Right ventricle myocardium superior (tissue), 1 donor: ENCODE measurements at regions not wholly inside any gene's neighbourhood (a gene's known extent, or its start where the extent isn't known, plus 50 kb on each side); places are given as distances from the start of the nearest gene placed in this dataset.
A peak's percentile ranks its signal among the peaks of the same experiment; 100 is the strongest.

Source experiments
- ATAC-seq: fragments of 200-7000 bp; cut with Tn5 transposase; one replicate; pipeline ENCODE4 v1.9.1; 2020; ENCODE audit warnings: mild to moderate bottlenecking; ENCODE audit not compliant: poor library complexity
- DNase-seq: peaks from one replicate; pipeline ENCODE4 v3.0.0-alpha.2; 2020
- intact Hi-C: fragments of 100-400 bp; cut with DNase I; formaldehyde crosslinking; loops from one replicate; pipeline ENCODE4 v1.11.2; 2022
- donor health status: DM: no; HTN: yes; CAD: no; lungs with severe emphysema.

GRCh38 chr10:78817804-78818203, 251.0 kb upstream of the ZMIZ1 start:
- intact Hi-C loops = no loop called here
- DNase-seq (no peak), ATAC-seq (no peak)

DNA sequence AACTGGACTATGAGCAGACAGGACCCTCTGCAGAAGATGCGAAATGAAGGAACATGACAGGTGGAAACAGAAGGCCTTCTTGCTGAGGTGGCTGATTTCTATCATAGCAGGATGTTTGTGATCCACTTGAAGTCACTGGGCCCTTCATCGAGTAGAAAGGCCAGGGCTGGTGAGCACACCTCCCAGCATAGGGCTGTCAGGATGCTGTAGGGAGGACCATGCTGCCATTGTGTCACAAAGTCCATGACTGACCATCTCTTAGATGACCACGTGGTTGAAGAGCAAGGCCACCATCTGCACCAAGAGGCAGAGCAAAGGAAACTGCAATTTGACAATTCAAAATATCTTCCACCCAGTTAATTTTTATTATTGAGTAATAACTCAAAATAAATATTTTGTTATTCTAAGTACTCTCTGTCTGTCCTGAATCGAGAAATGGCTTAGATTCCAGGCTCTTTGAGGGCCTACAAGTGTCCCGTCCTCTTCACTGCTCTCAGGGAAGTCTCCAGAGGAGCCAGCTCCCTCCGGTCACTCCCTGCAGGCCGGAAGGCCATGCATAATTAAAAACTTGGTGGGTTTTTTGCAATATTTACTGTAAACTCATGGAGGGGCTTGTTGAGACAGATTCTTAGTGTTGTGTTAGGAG, 249.3 kb upstream of the ZMIZ1 start:
- DNase-seq = no peak
- intact Hi-C loops = no loop called here
- no peak for ATAC-seq

DNA sequence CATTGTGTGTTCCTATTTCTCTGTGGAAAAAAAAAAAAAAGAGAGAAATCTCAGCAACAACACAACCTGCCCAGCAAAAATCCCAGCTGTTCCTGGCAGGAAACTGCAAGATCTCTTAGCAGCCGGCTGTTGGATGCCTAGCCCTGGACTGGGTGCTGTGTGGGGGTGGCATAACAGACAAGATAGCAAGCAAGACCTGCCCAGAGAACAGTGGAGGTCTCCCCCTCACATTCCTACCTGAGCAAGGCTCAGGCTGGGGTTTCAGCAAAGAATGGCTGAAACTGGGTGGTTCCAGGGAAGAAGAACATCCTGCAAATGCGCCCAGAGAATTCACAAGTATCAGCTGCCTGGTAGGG, 248.8 kb upstream of the ZMIZ1 start:
- ATAC-seq = no peak
- intact Hi-C loops = no loop called here
- no peak for DNase-seq

DNA sequence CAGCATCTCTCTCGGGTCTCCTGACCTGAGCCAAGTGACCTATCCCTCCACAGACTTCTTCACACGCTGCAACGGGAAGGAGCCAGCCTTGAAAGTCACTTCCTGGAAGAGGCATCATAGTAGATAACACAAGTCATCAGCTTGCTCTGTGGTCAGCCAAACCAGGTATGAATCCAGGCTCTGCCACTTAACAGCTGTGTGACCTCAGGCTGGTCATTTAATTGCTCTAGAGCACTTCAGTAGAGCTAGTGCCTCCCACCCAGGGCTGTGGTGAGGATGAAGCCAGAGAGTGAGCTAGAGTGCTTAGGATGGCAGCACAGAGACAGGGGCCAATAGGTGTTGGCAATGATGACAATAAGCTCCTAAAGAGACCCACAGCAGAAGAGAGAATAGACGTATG, 247.7 kb upstream of the ZMIZ1 start:
- no peak for DNase-seq
- intact Hi-C loops = no loop called here
- no peak for ATAC-seq

- no peak for ATAC-seq
- intact Hi-C loops = no loop called here
- no peak for DNase-seq
Measured at GRCh38 chr10:78828647-78829539, 239.9 kb upstream of the ZMIZ1 start.

GRCh38 chr10:78829565-78829964, 239.2 kb upstream of the ZMIZ1 start:
- intact Hi-C loops = no loop called here
- DNase-seq (no peak), ATAC-seq (peak; percentile 32)

GRCh38 chr10:78830062-78830975, 238.4 kb upstream of the ZMIZ1 start:
- no peak for DNase-seq
- intact Hi-C loops = no loop called here
- ATAC-seq = no peak

DNA sequence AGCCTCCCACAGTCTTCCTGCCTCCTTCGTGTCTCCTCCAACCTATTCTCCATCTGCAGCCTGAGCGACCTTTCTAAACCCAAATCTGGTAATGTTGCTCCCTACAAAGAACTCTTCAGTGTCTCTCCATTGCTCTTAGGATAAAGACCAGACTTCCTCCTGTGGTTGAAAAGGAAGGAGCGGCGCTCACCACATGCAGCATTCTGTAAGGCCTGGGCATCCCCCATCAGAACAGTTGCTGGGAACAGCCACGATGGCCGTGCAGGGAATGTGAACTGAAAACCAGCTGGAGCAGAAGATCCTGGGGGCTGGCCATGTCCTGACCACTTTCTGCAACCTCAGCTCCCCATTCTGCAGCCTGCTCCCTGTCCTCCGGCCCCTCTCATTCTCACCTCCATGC, 237.8 kb upstream of the ZMIZ1 start:
- DNase-seq = no peak
- ATAC-seq = peak; percentile 14
- intact Hi-C loops = no loop called here

- intact Hi-C loops = no loop called here
- no peak for DNase-seq
- ATAC-seq = peak; percentile 84
Measured at GRCh38 chr10:78831461-78831860, 237.3 kb upstream of the ZMIZ1 start.

- DNase-seq (no peak), ATAC-seq (no peak)
- intact Hi-C loops = no loop called here
Measured at GRCh38 chr10:78832281-78832680, 236.5 kb upstream of the ZMIZ1 start.

DNA sequence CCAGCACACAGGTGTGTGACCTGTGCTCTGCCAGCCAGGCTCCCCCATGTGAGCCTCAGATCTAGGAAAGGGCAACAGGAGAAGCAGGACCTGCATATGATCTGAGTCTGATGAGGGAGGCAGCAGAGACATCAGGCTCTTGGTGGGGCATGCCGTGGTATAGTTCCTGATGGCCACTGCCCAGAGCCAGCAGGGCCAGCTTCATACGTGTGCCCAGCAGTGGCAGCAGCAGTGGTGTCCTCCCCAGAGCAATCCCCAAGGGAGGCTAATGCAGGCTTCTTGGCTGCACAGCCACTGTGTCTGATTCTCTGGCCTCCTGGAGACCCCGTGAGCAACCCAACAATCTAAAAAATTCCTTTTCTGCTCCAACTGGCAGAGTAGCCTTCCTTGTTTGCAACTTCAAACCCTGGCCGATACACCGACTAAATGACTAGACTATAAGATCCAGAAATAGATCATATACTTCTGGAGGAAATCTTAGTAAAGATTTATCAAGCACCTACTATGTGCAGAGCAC, 230.6 kb upstream of the ZMIZ1 start:
- intact Hi-C loops = no loop called here
- ATAC-seq = no peak
- DNase-seq = no peak

DNA sequence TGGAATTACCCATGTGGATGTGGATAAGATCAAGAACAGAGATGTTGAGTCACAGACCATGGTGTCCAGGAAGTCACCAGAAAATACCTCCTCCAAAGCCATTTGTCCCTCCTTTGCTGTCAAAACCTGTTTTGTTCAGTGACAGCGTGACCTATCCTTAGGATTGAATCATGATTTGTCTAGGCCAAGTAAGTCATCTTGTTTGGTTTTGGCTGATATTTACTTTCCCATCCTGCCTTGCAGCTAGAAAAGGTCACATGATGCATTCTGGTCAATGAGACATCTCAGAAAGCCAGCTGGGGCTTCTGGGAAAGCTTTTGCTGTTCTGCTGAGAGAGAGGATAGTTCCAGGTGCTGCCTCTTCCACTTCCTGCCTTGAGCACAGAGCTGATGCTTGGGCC, 225.3 kb upstream of the ZMIZ1 start:
- ATAC-seq (no peak), DNase-seq (no peak)
- intact Hi-C loops = no loop called here

GRCh38 chr10:78844960-78845607, 223.7 kb upstream of the ZMIZ1 start:
- ATAC-seq (no peak), DNase-seq (no peak)
- intact Hi-C loops = no loop called here

DNA sequence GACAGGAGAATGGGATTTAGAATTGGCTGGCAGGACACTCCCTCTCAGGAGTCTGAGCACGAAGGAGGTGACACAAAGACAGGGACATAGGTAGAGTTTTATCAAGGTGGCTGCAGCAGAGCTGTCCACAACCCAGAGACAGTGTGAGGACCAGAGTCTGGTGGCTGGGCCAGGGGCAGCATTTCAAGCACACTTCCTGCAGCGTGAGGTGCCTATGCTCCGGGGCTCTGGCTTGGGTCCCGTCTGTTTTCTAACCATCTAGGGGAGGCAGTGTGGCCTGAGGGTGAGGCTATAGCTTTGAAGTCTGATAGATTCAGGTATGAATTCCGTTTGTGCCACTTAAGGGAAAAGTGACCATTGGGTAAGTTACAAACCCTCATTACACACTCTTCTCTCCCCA, 222.7 kb upstream of the ZMIZ1 start:
- intact Hi-C loops = no loop called here
- ATAC-seq (no peak), DNase-seq (no peak)

DNA sequence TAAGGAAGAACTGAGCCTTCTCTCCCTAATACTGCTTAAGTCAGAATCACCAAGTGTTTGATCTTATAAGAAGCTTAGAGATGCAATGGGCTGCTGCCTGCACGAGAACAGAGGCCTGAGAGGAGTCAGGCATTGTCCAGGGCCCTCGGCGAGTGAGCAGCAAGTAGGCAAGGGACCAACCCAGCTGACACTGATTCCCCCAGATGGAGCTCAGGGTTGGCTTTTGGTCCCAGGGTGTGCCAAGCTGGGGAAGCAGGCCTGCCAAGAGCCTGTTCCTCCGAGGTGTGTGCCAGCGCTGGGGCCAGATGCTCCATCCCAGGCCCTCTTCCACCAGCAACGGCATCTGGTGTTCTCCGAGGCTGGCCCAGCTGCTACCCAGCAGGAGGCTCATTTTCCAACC, 222.0 kb upstream of the ZMIZ1 start:
- ATAC-seq (peak; percentile 93), DNase-seq (peak; percentile 71)
- intact Hi-C loops = no loop called here

GRCh38 chr10:78847485-78847884, 221.3 kb upstream of the ZMIZ1 start:
- DNase-seq (no peak), ATAC-seq (no peak)
- intact Hi-C loops = no loop called here

GRCh38 chr10:78849115-78849514, 219.7 kb upstream of the ZMIZ1 start:
- DNase-seq (no peak), ATAC-seq (no peak)
- intact Hi-C loops = no loop called here

GRCh38 chr10:78849731-78850130, 219.0 kb upstream of the ZMIZ1 start:
- DNase-seq (no peak), ATAC-seq (no peak)
- intact Hi-C loops = no loop called here
